Duodenal mucosa (tissue), 2 donors: ENCODE measurements at regions not wholly inside any gene's neighbourhood (a gene's known extent, or its start where the extent isn't known, plus 50 kb on each side); places are given as distances from the start of the nearest gene placed in this dataset.
"Not testable (repeated sequence)": the region's sequence is repeated elsewhere in the genome, so short reads cannot be mapped to it uniquely, and the experiment has no call there.

Source experiments
- H3K27ac ChIP-seq: one replicate; pipeline ENCODE4 v1.7.0; 2013; ENCODE audit warnings: low read depth, low read length
- H3K27me3 ChIP-seq, 2 donors: one replicate each; pipeline ENCODE4 v1.7.0; 2013; ENCODE audit warnings: low read length in 2 of 2, control low read depth in 1 of 2; ENCODE audit not compliant: insufficient read depth in 2 of 2, control insufficient read depth in 1 of 2
- H3K36me3 ChIP-seq, 2 donors: one replicate each; pipeline ENCODE4 v1.7.0; 2013; ENCODE audit warnings: low read length in 2 of 2, control low read depth in 1 of 2; ENCODE audit not compliant: insufficient read depth in 2 of 2, control insufficient read depth in 1 of 2
- H3K4me1 ChIP-seq, 2 donors: one replicate each; pipeline ENCODE4 v1.7.0; 2013; ENCODE audit warnings: low read length in 2 of 2, control low read depth in 1 of 2; ENCODE audit not compliant: insufficient read depth in 2 of 2, control insufficient read depth in 1 of 2
- H3K4me3 ChIP-seq, 2 donors: one replicate each; pipeline ENCODE4 v1.7.0; 2013; ENCODE audit warnings: low read length in 2 of 2, low read depth in 1 of 2
- H3K9ac ChIP-seq, 2 donors: one replicate each; pipeline ENCODE4 v1.7.0; 2013; ENCODE audit warnings: low read length in 2 of 2, low read depth in 1 of 2
- H3K9me3 ChIP-seq, 2 donors: one replicate each; pipeline ENCODE4 v1.7.0; 2013; ENCODE audit warnings: low read length in 2 of 2, control low read depth in 1 of 2; ENCODE audit not compliant: control insufficient read depth in 1 of 2

- Histone ChIP-seq H3K4me1 (no peaks in the 10 kb centered on the region), H3K9me3 (no peaks in the 10 kb centered on the region), H3K27ac (no peak overlapping the region), H3K4me3 (no peak overlapping the region), H3K36me3 (no peaks in the 10 kb centered on the region), H3K27me3 (peaks cover 0 to 3% of the 10 kb centered on the region in 2 donors), H3K9ac (no peak overlapping the region)
These were observed 169.5 kb upstream of the GALNT2 start for GRCh38 chr1:229897501-229897900.

- H3K27me3 ChIP-seq: peaks cover 0 to 3% of the 10 kb centered on the region in 2 donors
- H3K27ac ChIP-seq: no peak overlapping the region
- H3K9ac ChIP-seq: no peak overlapping the region
- no peaks in the 10 kb centered on the region for H3K4me1 ChIP-seq
- no peaks in the 10 kb centered on the region for H3K36me3 ChIP-seq
- no peak overlapping the region for H3K4me3 ChIP-seq
- H3K9me3 ChIP-seq: no peaks in the 10 kb centered on the region
These were observed 166.8 kb upstream of the GALNT2 start for GRCh38 chr1:229900220-229900619.

- Histone ChIP-seq H3K36me3 (no peaks in the 10 kb centered on the region), H3K27ac (no peak overlapping the region)
These were observed 161.9 kb upstream of the GALNT2 start for GRCh38 chr1:229905031-229905545.

GRCh38 chr1:229905652-229906051, 161.4 kb upstream of the GALNT2 start:
- H3K4me3 ChIP-seq: no peak overlapping the region
- H3K36me3 ChIP-seq: no peaks in the 10 kb centered on the region
- H3K27ac ChIP-seq: no peak overlapping the region
- H3K4me1 ChIP-seq: no peaks in the 10 kb centered on the region
- H3K27me3 ChIP-seq: peaks cover 4% of the 10 kb centered on the region in 2 donors
- H3K9me3 ChIP-seq: no peaks in the 10 kb centered on the region
- H3K9ac ChIP-seq: no peak overlapping the region

More at GRCh38 chr1:229905031-229905545, 161.9 kb upstream of the GALNT2 start:
- no peak overlapping the region for H3K4me3 ChIP-seq
- H3K4me1 ChIP-seq: no peaks in the 10 kb centered on the region
- no peak overlapping the region for H3K9ac ChIP-seq
- H3K9me3 ChIP-seq: no peaks in the 10 kb centered on the region
- H3K27me3 ChIP-seq: peaks cover 4% of the 10 kb centered on the region in 2 donors

GRCh38 chr1:229907884-229908638, 159.0 kb upstream of the GALNT2 start:
- Histone ChIP-seq H3K27ac (no peak overlapping the region), H3K9ac (no peak overlapping the region), H3K4me1 (no peaks in the 10 kb centered on the region), H3K36me3 (no peaks in the 10 kb centered on the region), H3K4me3 (no peak overlapping the region), H3K27me3 (peaks cover 4% of the 10 kb centered on the region in 2 donors), H3K9me3 (no peaks in the 10 kb centered on the region)

GRCh38 chr1:229908689-229909088, 158.3 kb upstream of the GALNT2 start:
- no peak overlapping the region for H3K4me3 ChIP-seq
- no peak overlapping the region for H3K9ac ChIP-seq
- peaks cover 4% of the 10 kb centered on the region in 2 donors for H3K27me3 ChIP-seq
- no peaks in the 10 kb centered on the region for H3K9me3 ChIP-seq
- H3K36me3 ChIP-seq: no peaks in the 10 kb centered on the region
- H3K27ac ChIP-seq: no peak overlapping the region
- H3K4me1 ChIP-seq: no peaks in the 10 kb centered on the region

GRCh38 chr1:229913489-229913888, 153.5 kb upstream of the GALNT2 start:
- Histone ChIP-seq H3K27me3 (peaks cover 0 to under 1% of the 10 kb centered on the region in 2 donors), H3K4me1 (no peaks in the 10 kb centered on the region), H3K9ac (no peak overlapping the region), H3K4me3 (no peak overlapping the region), H3K27ac (no peak overlapping the region), H3K9me3 (no peaks in the 10 kb centered on the region), H3K36me3 (no peaks in the 10 kb centered on the region)

- H3K4me1 ChIP-seq, H3K27ac ChIP-seq, H3K9me3 ChIP-seq, H3K4me3 ChIP-seq, H3K36me3 ChIP-seq, H3K9ac ChIP-seq, H3K27me3 ChIP-seq: not testable (repeated sequence)
These were observed 147.6 kb upstream of the GALNT2 start for GRCh38 chr1:229919488-229919887.

GRCh38 chr1:229920683-229921082, 146.4 kb upstream of the GALNT2 start:
- H3K36me3 ChIP-seq: no peaks in the 10 kb centered on the region
- no peak overlapping the region for H3K9ac ChIP-seq
- no peak overlapping the region for H3K4me3 ChIP-seq
- H3K4me1 ChIP-seq: no peaks in the 10 kb centered on the region
- no peaks in the 10 kb centered on the region for H3K27me3 ChIP-seq
- H3K27ac ChIP-seq: no peak overlapping the region
- H3K9me3 ChIP-seq: no peaks in the 10 kb centered on the region

GRCh38 chr1:229922249-229922648, 144.8 kb upstream of the GALNT2 start:
- Histone ChIP-seq H3K9ac (no peak overlapping the region), H3K9me3 (no peaks in the 10 kb centered on the region), H3K4me1 (no peaks in the 10 kb centered on the region), H3K4me3 (no peak overlapping the region), H3K36me3 (no peaks in the 10 kb centered on the region), H3K27ac (no peak overlapping the region), H3K27me3 (no peaks in the 10 kb centered on the region)
